ENCODE measurements at regions not wholly inside any gene's neighbourhood (a gene's known extent, or its start where the extent isn't known, plus 50 kb on each side); places are given as distances from the start of the nearest gene placed in this dataset.

DNA sequence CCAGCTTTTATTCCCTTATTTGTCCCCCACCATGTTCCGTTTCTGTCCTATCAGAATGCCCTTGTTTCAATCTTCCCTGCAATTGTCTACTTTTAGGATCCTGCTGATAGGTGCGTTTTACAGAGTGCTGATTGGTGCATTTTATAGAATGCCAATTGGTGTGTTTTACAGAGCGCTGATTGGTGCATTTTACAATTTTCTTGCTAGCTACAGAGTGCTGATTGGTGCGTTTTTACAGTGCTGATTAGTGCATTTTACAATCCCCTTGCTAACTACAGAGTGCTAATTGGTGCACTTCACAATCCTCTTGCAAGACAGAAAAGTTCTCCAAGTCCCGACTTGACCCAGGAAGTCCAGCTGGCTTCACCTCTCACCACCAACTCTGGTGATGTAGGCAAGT is 161.6 kb upstream of the CDYL start:
- Histone ChIP-seq H2AFZ (no peak overlapping the region), H3K27me3 (replicated peaks; ENCODE audit: insufficient read depth) (no peaks in the 10 kb centered on the region), H3K79me2 (ENCODE audit: insufficient read depth) (no peaks in the 10 kb centered on the region), H4K20me1 (ENCODE audit: insufficient read depth) (no peaks in the 10 kb centered on the region), H3K9me2 (ENCODE audit: insufficient read depth) (no peaks in the 10 kb centered on the region), H3K9me3 (ENCODE audit: low read depth) (no peaks in the 10 kb centered on the region), H3K4me1 (ENCODE audit: insufficient read depth) (peaks cover 37% of the 10 kb centered on the region), H3K9ac (no peak overlapping the region), H3F3A (ENCODE audit: insufficient read depth) (peaks cover 32% of the 10 kb centered on the region), H3K36me3 (ENCODE audit: low read depth) (no peaks in the 10 kb centered on the region), H3K27ac (no peak overlapping the region), H3K4me2 (ENCODE audit: unreplicated experiment) (no peak overlapping the region), H3K4me3 (no peak overlapping the region)
- no peak for DNase-seq
- TF ChIP-seq EZH2phosphoT487 (IDR thresholded peaks at IDR 0.05; ENCODE audit: insufficient read depth, low read depth) (no peak), EZH2 (IDR thresholded peaks at IDR 0.05; ENCODE audit: insufficient read depth, poor library complexity, severe bottlenecking) (no peak)
- WGBS, 2 experiments (ENCODE audit: low coverage in 1 of 2, low lambda C conversion rate in 2 of 2, missing lambda C conversion rate in 2 of 2), result 83 to 86% methylated on average over 5 of the region's 5 CpGs
- in situ Hi-C loops (cut with MboI), result no loop called here

DNA sequence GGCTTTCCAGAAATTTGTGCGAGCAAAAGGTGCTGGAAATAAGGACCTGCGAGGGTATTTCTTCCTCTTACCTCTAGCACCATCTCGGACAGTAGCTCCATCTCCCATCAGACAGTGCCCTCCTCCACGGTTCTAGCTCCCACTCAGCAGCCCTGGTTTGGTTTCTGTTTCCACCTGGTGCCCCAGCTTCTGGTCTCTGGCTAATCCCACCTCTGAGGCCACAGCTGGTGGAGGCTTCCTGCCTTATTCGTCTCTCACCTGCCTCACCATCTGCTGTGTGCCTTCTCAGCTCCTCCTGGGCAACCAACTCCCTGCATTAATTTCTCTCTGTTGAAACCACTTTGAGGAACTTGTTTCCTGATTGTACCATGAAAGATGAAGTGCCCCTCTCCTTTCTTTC is 162.4 kb upstream of the CDYL start:
- Histone ChIP-seq H3K9me3 (ENCODE audit: low read depth) (no peaks in the 10 kb centered on the region), H3K4me1 (ENCODE audit: insufficient read depth) (peaks cover 37% of the 10 kb centered on the region), H3K36me3 (ENCODE audit: low read depth) (no peaks in the 10 kb centered on the region), H3K9ac (no peak overlapping the region), H3K9me2 (ENCODE audit: insufficient read depth) (no peaks in the 10 kb centered on the region), H3F3A (ENCODE audit: insufficient read depth) (peaks cover 32% of the 10 kb centered on the region), H2AFZ (no peak overlapping the region), H3K4me2 (ENCODE audit: unreplicated experiment) (no peak overlapping the region), H3K27me3 (replicated peaks; ENCODE audit: insufficient read depth) (no peaks in the 10 kb centered on the region), H3K27ac (no peak overlapping the region), H4K20me1 (ENCODE audit: insufficient read depth) (no peaks in the 10 kb centered on the region), H3K4me3 (no peak overlapping the region), H3K79me2 (ENCODE audit: insufficient read depth) (no peaks in the 10 kb centered on the region)
- TF ChIP-seq EZH2 (IDR thresholded peaks at IDR 0.05; ENCODE audit: insufficient read depth, poor library complexity, severe bottlenecking), result no peak
- TF ChIP-seq EZH2phosphoT487 (IDR thresholded peaks at IDR 0.05; ENCODE audit: insufficient read depth, low read depth), result no peak
- in situ Hi-C loops (cut with MboI), result no loop called here
- WGBS, 2 experiments (ENCODE audit: low coverage in 1 of 2, low lambda C conversion rate in 2 of 2, missing lambda C conversion rate in 2 of 2), result 96 to 100% methylated on average over 5 of the region's 5 CpGs
- no peak for DNase-seq

DNA sequence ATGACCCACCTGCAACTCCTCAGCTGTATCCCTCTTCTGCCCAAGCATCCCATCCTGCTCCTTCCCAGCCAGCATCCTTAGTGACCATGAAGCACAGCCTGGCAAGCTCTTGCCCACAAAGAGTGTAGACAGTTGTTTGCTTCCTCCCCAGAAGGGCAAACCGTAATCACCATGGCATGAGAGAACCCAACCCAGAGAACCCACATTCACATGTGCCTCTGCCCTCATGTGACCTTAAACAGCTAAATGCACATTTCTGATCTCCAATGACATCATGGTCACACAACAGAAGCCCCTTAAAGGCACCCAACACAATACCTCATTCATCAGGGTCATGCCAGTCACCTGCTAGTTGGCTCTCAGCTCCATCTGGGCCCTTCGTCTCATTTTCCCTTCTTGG is 162.8 kb upstream of the CDYL start:
- Histone ChIP-seq H3K4me1 (ENCODE audit: insufficient read depth) (peaks cover 37% of the 10 kb centered on the region), H3K36me3 (ENCODE audit: low read depth) (no peaks in the 10 kb centered on the region), H3K9ac (peak overlapping the region; percentile 63), H3K9me3 (ENCODE audit: low read depth) (no peaks in the 10 kb centered on the region), H3K27ac (peak overlapping the region; percentile 83), H3K27me3 (replicated peaks; ENCODE audit: insufficient read depth) (no peaks in the 10 kb centered on the region), H4K20me1 (ENCODE audit: insufficient read depth) (no peaks in the 10 kb centered on the region), H3K79me2 (ENCODE audit: insufficient read depth) (no peaks in the 10 kb centered on the region), H3K9me2 (ENCODE audit: insufficient read depth) (no peaks in the 10 kb centered on the region), H3F3A (ENCODE audit: insufficient read depth) (peaks cover 32% of the 10 kb centered on the region), H3K4me3 (no peak overlapping the region), H3K4me2 (ENCODE audit: unreplicated experiment) (no peak overlapping the region), H2AFZ (no peak overlapping the region)
- TF ChIP-seq EZH2phosphoT487 (IDR thresholded peaks at IDR 0.05; ENCODE audit: insufficient read depth, low read depth), result no peak
- no peak for TF ChIP-seq EZH2 (IDR thresholded peaks at IDR 0.05; ENCODE audit: insufficient read depth, poor library complexity, severe bottlenecking)
- in situ Hi-C loops (cut with MboI), result no loop called here
- no peak for DNase-seq
- 86 to 95% methylated on average over 2 of the region's 2 CpGs for WGBS, 2 experiments (ENCODE audit: low coverage in 1 of 2, low lambda C conversion rate in 2 of 2, missing lambda C conversion rate in 2 of 2)

DNA sequence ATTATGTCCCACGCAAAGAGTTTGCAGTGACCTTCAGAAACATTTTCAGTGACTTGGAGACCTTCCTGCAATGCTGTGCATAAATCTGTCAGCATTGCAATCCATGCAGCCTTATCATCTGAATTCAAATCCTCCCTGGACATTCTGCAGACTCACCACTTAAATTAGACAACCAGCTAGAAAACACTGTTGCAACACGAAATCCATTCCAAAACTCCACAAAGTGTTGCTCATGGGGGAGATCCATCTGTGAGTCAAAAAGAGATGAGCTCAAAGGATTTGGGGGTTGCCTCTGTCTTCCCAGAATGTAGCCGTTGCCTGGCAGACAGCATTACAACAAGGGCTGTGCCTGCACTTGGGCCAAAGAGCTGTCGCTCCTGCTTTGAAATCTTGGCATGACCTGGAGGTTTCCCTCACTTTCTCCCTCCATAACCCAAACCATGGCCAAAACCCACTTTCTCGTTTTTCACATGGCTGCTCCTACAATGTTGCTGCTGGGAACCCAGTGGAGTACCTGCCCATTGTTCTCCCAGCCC is 163.5 kb upstream of the CDYL start:
- Histone ChIP-seq H3K4me1 (ENCODE audit: insufficient read depth) (peaks cover 38% of the 10 kb centered on the region), H3K27ac (peak overlapping the region; percentile 83), H3K4me2 (ENCODE audit: unreplicated experiment) (peak overlapping the region; percentile 66), H3K36me3 (ENCODE audit: low read depth) (no peaks in the 10 kb centered on the region), H3K9ac (peak overlapping the region; percentile 63), H3K79me2 (ENCODE audit: insufficient read depth) (no peaks in the 10 kb centered on the region), H3K9me3 (ENCODE audit: low read depth) (no peaks in the 10 kb centered on the region), H3K9me2 (ENCODE audit: insufficient read depth) (no peaks in the 10 kb centered on the region), H3K27me3 (replicated peaks; ENCODE audit: insufficient read depth) (no peaks in the 10 kb centered on the region), H2AFZ (no peak overlapping the region), H3K4me3 (peak overlapping the region; percentile 26; the same call in 1 of the 2 replicates), H4K20me1 (ENCODE audit: insufficient read depth) (no peaks in the 10 kb centered on the region), H3F3A (ENCODE audit: insufficient read depth) (peaks cover 38% of the 10 kb centered on the region)
- in situ Hi-C loops (cut with MboI), result no loop called here
- TF ChIP-seq EZH2phosphoT487 (IDR thresholded peaks at IDR 0.05; ENCODE audit: insufficient read depth, low read depth), result 0 out of 2 replicates have a peak, but pooled peaks have one; percentile 63
- no peak for TF ChIP-seq EZH2 (IDR thresholded peaks at IDR 0.05; ENCODE audit: insufficient read depth, poor library complexity, severe bottlenecking)
- WGBS, 2 experiments (ENCODE audit: low coverage in 1 of 2, low lambda C conversion rate in 2 of 2, missing lambda C conversion rate in 2 of 2), result 0 to 1% methylated on average over 5 of the region's 5 CpGs
- DNase-seq, result peak; percentile 96

All from GM23248 (cell line).